A549 (cell line): ENCODE measurements at regions not wholly inside any gene's neighbourhood (a gene's known extent, or its start where the extent isn't known, plus 50 kb on each side); places are given as distances from the start of the nearest gene placed in this dataset.

ENCODE experiments used
- CEBPB ChIP-seq, 2 experiments: fragments of >200 bp in 1 of 2; sonication (Bioruptor Twin) in 1 of 2; formaldehyde crosslinking in 1 of 2; IDR thresholded peaks; 2 replicates each; pipeline ENCODE4 v1.6.1; 2012 to 2016
- EP300 ChIP-seq, 2 experiments: fragments of >200 bp; sonication (Bioruptor Twin); formaldehyde crosslinking; IDR thresholded peaks; 2 replicates in 1 of 2; 3 replicates in 1 of 2; pipeline ENCODE4 v1.6.1; 2016 to 2017
- GATA3 ChIP-seq: IDR thresholded peaks from 2 replicates; pipeline ENCODE4 v1.6.1; 2012; ENCODE audit warnings: borderline replicate concordance
- MAFK ChIP-seq: fragments of 450-650 bp; IDR thresholded peaks from 2 replicates; pipeline ENCODE4 v1.6.1; 2014; ENCODE audit not compliant: partially characterized antibody
- POLR2A ChIP-seq: IDR thresholded peaks from 2 replicates; pipeline ENCODE4 v1.6.1; 2012; ENCODE audit warnings: mild to moderate bottlenecking, low read length
- RAD21 ChIP-seq, 2 experiments: fragments of >200 bp in 1 of 2; sonication (Bioruptor Twin) in 1 of 2; formaldehyde crosslinking in 1 of 2; IDR thresholded peaks in 1 of 2; conservative IDR thresholded peaks in 1 of 2; 2 replicates in 1 of 2; 3 replicates in 1 of 2; pipeline ENCODE4 v1.6.1; 2012 to 2018; ENCODE audit warnings: inconsistent platforms in 1 of 2
- RFX5 ChIP-seq: fragments of 450-650 bp; IDR thresholded peaks from 2 replicates; pipeline ENCODE4 v1.7.1; 2014; ENCODE audit warnings: antibody characterized with exemption, mild to moderate bottlenecking, moderate library complexity
- TF ChIP-seq, protein P1 (sequence below): fragments of >200 bp; sonication (Bioruptor Twin); formaldehyde crosslinking; IDR thresholded peaks from 3 replicates; pipeline ENCODE4 v1.5.1; 2016

GRCh38 chr4:19557161-19557560 lies 694.5 kb upstream of the SLIT2 start:
- TF ChIP-seq RFX5 (no peak), MAFK (no peak), EP300 (IDR thresholded peaks at IDR 0.05) (no peak), CEBPB (IDR thresholded peaks at IDR 0.05) (no peak), GATA3 (no peak), POLR2A (no peak), RAD21 (conservative IDR thresholded peaks at IDR 0.05 in 1 of 2, IDR thresholded peaks at IDR 0.05 in 1 of 2) (no peak)
- TF ChIP-seq, protein P1, sequence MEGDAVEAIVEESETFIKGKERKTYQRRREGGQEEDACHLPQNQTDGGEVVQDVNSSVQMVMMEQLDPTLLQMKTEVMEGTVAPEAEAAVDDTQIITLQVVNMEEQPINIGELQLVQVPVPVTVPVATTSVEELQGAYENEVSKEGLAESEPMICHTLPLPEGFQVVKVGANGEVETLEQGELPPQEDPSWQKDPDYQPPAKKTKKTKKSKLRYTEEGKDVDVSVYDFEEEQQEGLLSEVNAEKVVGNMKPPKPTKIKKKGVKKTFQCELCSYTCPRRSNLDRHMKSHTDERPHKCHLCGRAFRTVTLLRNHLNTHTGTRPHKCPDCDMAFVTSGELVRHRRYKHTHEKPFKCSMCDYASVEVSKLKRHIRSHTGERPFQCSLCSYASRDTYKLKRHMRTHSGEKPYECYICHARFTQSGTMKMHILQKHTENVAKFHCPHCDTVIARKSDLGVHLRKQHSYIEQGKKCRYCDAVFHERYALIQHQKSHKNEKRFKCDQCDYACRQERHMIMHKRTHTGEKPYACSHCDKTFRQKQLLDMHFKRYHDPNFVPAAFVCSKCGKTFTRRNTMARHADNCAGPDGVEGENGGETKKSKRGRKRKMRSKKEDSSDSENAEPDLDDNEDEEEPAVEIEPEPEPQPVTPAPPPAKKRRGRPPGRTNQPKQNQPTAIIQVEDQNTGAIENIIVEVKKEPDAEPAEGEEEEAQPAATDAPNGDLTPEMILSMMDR, result no peak
